Fibroblast of lung (primary cell): ENCODE measurements at regions not wholly inside any gene's neighbourhood (a gene's known extent, or its start where the extent isn't known, plus 50 kb on each side); places are given as distances from the start of the nearest gene placed in this dataset.

Experiments
- DNase-seq, 2 donors: peaks; one replicate each; pipeline versions ENCODE4 v3.0.0 to v3.0.0-alpha.2; 2010; ENCODE audit warnings: low read depth in 2 of 2
- H2AFZ ChIP-seq: 2 replicates; pipeline ENCODE4 v1.5.1; 2012; ENCODE audit warnings: low read length, control low read depth, inconsistent platforms
- H3K27ac ChIP-seq: 2 replicates; pipeline ENCODE4 v1.5.1; 2011; ENCODE audit warnings: low read length, control low read depth; ENCODE audit not compliant: insufficient read depth
- H3K27me3 ChIP-seq: 2 replicates; pipeline ENCODE4 v1.5.1; 2011; ENCODE audit warnings: mild to moderate bottlenecking, low read length; ENCODE audit not compliant: control insufficient read depth, insufficient read depth
- H3K36me3 ChIP-seq: 2 replicates; pipeline ENCODE4 v1.5.1; 2011; ENCODE audit warnings: low read length; ENCODE audit not compliant: control insufficient read depth, insufficient read depth
- H3K4me1 ChIP-seq: 2 replicates; pipeline ENCODE4 v1.5.1; 2011; ENCODE audit warnings: low read length; ENCODE audit not compliant: control insufficient read depth, insufficient read depth; ENCODE audit errors: extremely low read depth
- H3K4me2 ChIP-seq: 2 replicates; pipeline ENCODE4 v1.5.1; 2011; ENCODE audit warnings: low read length, control low read depth; ENCODE audit not compliant: insufficient read depth; ENCODE audit errors: extremely low read depth
- H3K4me3 ChIP-seq, 4 experiments: fragments of 200-600 bp in 1 of 4; sonication (generic) in 1 of 4; replicated peaks in 1 of 4; 2 replicates each; pipeline ENCODE4 v1.5.1; 2011 to 2016; ENCODE audit warnings: low read length in 4 of 4, low read depth in 3 of 4, mild to moderate bottlenecking in 3 of 4, control low read depth in 2 of 4, inconsistent platforms in 1 of 4, mixed read lengths in 1 of 4; ENCODE audit not compliant: insufficient read depth in 1 of 4; ENCODE audit errors: control extremely low read depth in 1 of 4
- H3K79me2 ChIP-seq: 2 replicates; pipeline ENCODE4 v1.5.1; 2012; ENCODE audit warnings: mild to moderate bottlenecking, low read length, inconsistent platforms; ENCODE audit not compliant: control insufficient read depth, insufficient read depth
- H3K9ac ChIP-seq: 2 replicates; pipeline ENCODE4 v1.5.1; 2011; ENCODE audit warnings: mild to moderate bottlenecking, low read length, control low read depth; ENCODE audit not compliant: insufficient read depth
- H3K9me3 ChIP-seq: 2 replicates; pipeline ENCODE4 v1.5.1; 2012; ENCODE audit warnings: low read depth, low read length; ENCODE audit not compliant: control insufficient read depth, insufficient read depth
- H4K20me1 ChIP-seq: 2 replicates; pipeline ENCODE4 v1.5.1; 2011; ENCODE audit warnings: low read length; ENCODE audit not compliant: control insufficient read depth, insufficient read depth; ENCODE audit errors: extremely low read depth
- EZH2 ChIP-seq: IDR thresholded peaks from 2 replicates; pipeline ENCODE4 v1.5.1; 2012; ENCODE audit warnings: low read length, control low read depth, mild to moderate bottlenecking; ENCODE audit errors: missing control alignments
- TF ChIP-seq, protein P1 (sequence below), 2 donors: IDR thresholded peaks in 1 of 2; conservative IDR thresholded peaks in 1 of 2; 1 replicate in 1 of 2; 2 replicates in 1 of 2; pipeline ENCODE4 v1.5.1; 2011 to 2012; ENCODE audit warnings: low read length in 2 of 2, control low read depth in 1 of 2, inconsistent platforms in 1 of 2, low read depth in 1 of 2, mild to moderate bottlenecking in 1 of 2

DNA sequence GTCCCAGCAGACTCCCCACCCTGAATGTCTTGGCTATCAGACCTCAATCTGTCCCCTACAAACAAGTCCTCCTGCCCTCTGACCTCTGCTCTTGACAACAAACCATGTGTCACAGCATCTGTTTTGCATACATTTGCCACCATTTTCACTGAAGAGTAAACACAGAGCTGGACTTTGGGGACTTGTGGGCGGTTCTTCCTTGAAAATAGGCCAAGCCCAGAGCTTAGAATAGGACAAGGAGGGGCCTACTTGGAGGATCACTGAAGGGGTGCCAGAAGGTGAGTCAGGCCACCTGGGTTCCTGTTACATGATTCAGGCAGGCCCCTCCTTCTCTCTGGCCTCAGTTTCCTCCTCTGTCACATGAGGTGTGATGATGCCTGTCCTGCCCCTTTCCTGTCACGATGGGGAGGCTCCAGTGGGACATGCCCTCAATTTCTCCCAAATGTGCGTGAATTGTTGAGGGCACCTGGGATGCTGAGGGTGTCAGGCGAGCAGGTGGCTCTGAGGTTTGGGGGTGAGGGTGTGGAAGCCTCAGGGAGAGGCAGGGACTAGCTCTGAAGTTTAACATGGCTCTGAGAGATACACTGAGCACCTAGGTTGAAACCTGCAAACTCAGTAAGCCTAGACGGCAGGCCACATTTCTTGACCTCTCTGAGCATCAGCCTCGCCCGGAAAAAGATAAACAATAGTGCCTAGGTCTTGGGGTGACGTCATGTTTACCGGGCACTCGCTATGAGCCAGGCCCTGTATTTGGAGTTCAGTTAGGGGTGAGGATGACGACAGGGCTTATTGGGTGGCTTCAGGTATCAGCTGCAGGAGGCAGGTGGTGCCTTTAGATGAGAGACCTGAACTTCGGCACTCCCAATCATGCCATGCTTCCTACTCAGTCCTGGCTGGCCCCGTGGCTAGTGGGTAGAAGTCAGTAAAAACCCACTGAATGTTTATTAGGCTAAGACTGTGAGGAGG, 107.6 kb upstream of the PITX1 start:
- Histone ChIP-seq H3K27me3 (no peaks in the 10 kb centered on the region), H3K27ac (peak overlapping the region; percentile 78), H4K20me1 (no peaks in the 10 kb centered on the region), H3K4me2 (no peak overlapping the region), H3K9me3 (no peaks in the 10 kb centered on the region), H3K9ac (no peak overlapping the region), H3K79me2 (no peaks in the 10 kb centered on the region), H3K4me3 (no peak overlapping the region), H3K4me1 (peaks cover 25% of the 10 kb centered on the region), H3K36me3 (no peaks in the 10 kb centered on the region), H2AFZ (no peak overlapping the region)
- TF ChIP-seq, protein P1, sequence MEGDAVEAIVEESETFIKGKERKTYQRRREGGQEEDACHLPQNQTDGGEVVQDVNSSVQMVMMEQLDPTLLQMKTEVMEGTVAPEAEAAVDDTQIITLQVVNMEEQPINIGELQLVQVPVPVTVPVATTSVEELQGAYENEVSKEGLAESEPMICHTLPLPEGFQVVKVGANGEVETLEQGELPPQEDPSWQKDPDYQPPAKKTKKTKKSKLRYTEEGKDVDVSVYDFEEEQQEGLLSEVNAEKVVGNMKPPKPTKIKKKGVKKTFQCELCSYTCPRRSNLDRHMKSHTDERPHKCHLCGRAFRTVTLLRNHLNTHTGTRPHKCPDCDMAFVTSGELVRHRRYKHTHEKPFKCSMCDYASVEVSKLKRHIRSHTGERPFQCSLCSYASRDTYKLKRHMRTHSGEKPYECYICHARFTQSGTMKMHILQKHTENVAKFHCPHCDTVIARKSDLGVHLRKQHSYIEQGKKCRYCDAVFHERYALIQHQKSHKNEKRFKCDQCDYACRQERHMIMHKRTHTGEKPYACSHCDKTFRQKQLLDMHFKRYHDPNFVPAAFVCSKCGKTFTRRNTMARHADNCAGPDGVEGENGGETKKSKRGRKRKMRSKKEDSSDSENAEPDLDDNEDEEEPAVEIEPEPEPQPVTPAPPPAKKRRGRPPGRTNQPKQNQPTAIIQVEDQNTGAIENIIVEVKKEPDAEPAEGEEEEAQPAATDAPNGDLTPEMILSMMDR (conservative IDR thresholded peaks at IDR 0.05 in 1 of 2, IDR thresholded peaks at IDR 0.05 in 1 of 2; ENCODE audit: low read depth in 1 of 2, low read length in 2 of 2): no peak
- DNase-seq: peak in 1 of 2 donors; percentile 43

- no peaks in the 10 kb centered on the region for H3K36me3 ChIP-seq
- H3K9ac ChIP-seq: no peak overlapping the region
- peak overlapping the region; percentile 78 for H3K27ac ChIP-seq
- peak overlapping the region; percentile 75 for H3K4me2 ChIP-seq
- H3K79me2 ChIP-seq: no peaks in the 10 kb centered on the region
- no peak for TF ChIP-seq EZH2
- TF ChIP-seq, protein P1 (conservative IDR thresholded peaks at IDR 0.05 in 1 of 2, IDR thresholded peaks at IDR 0.05 in 1 of 2; ENCODE audit: low read depth in 1 of 2, low read length in 2 of 2): no peak
- no peak overlapping the region for H3K4me3 ChIP-seq
- no peak overlapping the region for H2AFZ ChIP-seq
- no peaks in the 10 kb centered on the region for H4K20me1 ChIP-seq
- no peaks in the 10 kb centered on the region for H3K27me3 ChIP-seq
- peaks cover 25% of the 10 kb centered on the region for H3K4me1 ChIP-seq
- peak; percentile 29 to 85 for DNase-seq
- H3K9me3 ChIP-seq: no peaks in the 10 kb centered on the region
Observed at GRCh38 chr5:135140446-135141204, 106.6 kb upstream of the PITX1 start.

DNA sequence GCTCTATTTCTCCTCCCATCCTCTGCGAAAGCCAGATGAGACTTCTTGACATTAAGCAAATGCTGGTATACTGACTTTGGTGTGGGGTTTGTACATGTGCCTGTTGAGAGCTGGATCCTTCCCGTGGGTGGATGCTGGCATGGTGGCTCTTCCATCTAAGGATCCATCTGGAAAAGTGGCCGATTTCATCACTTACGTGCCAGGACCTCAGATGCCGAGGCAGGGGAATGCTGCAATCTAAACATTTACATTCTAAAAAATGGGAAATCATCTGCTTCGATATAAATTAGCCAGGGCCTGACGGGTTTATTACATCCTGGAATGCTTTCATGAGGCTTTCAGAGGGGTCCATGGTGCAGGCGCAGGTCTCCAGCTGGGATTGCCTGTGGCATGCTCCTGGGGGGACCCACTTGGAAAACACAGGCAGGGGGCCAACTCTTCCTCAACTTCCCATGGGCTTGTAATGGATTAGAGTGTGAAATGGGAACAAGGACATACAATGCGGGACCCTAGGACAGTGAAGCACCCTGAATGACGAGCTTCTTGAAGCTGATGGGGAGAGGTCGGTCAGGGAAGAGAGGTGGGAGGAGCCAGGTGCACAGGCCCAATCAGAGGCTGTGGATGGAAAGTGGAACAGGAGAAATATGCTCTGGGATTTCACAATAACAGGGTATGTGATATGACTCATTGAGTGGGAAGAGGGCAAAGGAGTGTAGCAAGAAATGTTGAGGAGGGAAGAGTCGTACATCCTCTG, 105.5 kb upstream of the PITX1 start:
- H3K9me3 ChIP-seq: no peaks in the 10 kb centered on the region
- no peak overlapping the region for H3K9ac ChIP-seq
- H3K4me1 ChIP-seq: peaks cover 25% of the 10 kb centered on the region
- TF ChIP-seq, protein P1 (conservative IDR thresholded peaks at IDR 0.05 in 1 of 2, IDR thresholded peaks at IDR 0.05 in 1 of 2; ENCODE audit: low read depth in 1 of 2, low read length in 2 of 2): no peak
- TF ChIP-seq EZH2: no peak
- peak; percentile 88 to 89 for DNase-seq
- no peaks in the 10 kb centered on the region for H3K27me3 ChIP-seq
- peak overlapping the region; percentile 75 for H3K4me2 ChIP-seq
- H3K36me3 ChIP-seq: no peaks in the 10 kb centered on the region
- H4K20me1 ChIP-seq: no peaks in the 10 kb centered on the region
- H3K4me3 ChIP-seq: no peak overlapping the region
- H3K27ac ChIP-seq: peak overlapping the region; percentile 78
- no peaks in the 10 kb centered on the region for H3K79me2 ChIP-seq
- no peak overlapping the region for H2AFZ ChIP-seq
